GM12872 (cell line): ENCODE measurements at regions not wholly inside any gene's neighbourhood (a gene's known extent, or its start where the extent isn't known, plus 50 kb on each side); places are given as distances from the start of the nearest gene placed in this dataset.

ENCODE experiments used
- TF ChIP-seq, protein P1 (sequence below): IDR thresholded peaks from 3 replicates; pipeline ENCODE4 v1.5.1; 2011; ENCODE audit warnings: low read depth, mild to moderate bottlenecking, low read length, moderate library complexity; ENCODE audit not compliant: insufficient read depth

DNA sequence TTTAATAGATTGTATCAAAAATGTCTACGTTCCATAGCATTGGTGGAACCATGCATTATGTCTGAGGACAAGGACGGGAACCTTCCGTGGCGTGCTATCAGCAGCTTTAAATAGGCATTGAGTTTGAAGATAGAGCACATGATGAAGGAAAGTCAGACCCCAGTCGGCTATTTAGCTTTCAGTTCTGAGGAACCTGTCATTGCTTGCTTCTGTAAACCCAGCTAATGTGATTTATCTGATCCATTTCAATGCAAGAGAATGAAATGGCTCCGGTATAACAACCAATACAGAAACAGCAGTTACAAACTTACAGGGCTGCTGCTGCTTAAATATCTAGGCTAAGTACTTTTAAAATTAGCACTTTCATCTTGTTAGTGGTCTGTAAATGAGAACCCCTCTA, 503.3 kb downstream of the RNF144A start:
- TF ChIP-seq, protein P1, sequence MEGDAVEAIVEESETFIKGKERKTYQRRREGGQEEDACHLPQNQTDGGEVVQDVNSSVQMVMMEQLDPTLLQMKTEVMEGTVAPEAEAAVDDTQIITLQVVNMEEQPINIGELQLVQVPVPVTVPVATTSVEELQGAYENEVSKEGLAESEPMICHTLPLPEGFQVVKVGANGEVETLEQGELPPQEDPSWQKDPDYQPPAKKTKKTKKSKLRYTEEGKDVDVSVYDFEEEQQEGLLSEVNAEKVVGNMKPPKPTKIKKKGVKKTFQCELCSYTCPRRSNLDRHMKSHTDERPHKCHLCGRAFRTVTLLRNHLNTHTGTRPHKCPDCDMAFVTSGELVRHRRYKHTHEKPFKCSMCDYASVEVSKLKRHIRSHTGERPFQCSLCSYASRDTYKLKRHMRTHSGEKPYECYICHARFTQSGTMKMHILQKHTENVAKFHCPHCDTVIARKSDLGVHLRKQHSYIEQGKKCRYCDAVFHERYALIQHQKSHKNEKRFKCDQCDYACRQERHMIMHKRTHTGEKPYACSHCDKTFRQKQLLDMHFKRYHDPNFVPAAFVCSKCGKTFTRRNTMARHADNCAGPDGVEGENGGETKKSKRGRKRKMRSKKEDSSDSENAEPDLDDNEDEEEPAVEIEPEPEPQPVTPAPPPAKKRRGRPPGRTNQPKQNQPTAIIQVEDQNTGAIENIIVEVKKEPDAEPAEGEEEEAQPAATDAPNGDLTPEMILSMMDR = no peak

DNA sequence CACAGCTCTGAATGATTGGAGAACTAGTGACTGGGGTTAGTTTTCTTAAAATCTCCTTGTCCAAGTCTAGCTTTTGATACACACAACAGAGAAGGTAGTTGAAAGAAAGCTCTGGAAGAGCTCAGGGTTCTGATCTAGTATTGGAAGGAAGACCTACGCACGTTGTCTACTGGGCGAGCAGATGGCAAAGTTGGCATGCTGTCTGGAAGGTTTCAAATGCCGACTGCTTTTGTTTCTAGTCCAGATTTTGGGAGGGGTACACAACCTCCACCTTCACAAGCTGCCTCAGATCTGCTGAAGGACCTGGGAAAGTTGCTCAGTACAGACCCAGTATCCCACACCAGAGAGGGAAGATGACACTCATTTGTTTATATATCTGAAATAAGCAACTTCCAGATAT, 507.3 kb downstream of the RNF144A start:
- TF ChIP-seq, protein P1 = no peak

DNA sequence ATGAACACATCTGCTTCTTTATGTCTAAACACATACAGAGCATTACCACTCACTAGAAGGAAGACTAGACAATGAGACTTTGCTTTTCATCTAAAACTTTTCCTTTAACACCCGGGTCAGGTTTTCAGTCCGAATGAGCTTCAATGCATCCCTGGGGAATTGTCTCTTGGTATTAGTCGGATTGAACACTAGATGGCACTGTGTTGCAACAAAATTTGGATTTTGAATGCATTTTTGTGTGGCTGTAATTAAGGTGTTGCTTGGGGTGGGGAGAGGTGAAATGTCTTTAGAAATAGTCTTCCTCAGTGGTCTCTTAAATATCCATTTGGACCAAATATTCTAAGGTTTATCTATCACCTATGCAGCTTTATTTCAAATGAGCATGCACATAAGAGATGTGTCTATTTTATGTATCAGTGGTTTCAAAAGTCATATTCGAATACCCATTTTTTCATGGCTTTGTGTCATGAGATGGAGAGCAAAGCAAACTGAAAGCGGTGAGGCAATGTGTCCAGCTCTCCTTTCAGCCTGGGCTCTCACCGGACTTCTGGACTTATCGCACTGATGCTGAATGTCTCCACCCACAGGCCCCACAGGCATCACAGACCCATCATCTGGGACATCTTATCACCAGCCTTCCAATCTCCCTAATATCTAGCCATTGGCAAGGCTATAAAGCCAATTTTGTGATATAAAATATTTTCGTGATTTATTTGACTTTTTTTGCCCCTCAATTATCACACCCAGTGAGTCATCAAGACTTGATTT, 510.3 kb downstream of the RNF144A start:
- TF ChIP-seq, protein P1 = peak; percentile 61

DNA sequence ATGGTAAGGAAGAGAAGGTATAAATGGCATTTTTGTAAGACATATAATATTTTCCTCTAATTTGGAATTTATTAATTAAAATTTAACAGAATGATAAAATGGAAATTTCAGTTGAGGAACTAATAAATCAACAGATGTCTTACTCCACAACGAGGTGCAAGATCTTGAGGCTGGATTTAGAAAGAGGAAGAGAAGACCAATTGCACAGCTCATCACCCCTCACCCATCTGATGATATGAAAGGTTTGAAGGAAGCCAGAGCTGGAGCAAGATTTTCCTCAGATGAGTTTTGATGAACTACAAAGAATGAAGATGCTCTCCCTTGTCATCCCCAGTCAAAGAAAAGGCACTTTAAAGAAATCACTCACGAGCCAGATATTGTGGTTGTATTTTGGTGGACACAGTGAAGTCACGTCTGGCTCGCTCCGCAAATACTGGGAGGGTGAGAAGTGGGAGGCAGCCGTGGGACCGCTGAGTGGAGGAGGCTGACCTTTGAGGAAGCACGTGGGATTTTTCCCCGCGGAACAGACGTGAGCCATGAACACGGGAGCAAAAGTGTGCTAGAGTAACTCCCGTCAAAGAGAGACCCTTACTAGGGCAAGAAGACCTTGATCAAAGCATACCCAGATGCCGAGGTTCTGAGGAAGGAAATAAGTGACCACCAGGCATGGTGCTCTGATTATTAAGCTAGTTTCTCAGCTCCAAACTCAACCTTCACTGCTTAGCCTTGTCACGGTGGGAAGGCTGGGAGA, 511.4 kb downstream of the RNF144A start:
- TF ChIP-seq, protein P1 = no peak

DNA sequence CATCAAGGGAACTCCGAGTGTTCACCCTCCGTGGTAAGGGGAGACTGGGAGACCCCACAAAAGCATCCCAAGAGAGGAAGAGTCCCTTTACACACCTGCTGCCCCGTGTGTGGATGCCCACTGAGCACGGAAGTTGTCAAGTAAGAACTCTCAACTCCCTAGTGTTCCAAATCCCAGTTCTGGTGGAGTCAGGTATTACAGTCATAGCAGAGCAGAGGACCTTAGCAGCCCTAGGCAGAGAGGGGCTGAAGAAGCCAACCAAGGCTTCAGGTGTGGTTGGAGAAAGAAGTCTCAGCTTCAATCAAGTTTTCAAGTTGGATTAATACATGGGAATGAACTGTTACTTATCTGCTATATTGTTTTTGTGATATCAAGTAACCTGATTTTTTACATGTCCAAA, 512.5 kb downstream of the RNF144A start:
- TF ChIP-seq, protein P1 = no peak

DNA sequence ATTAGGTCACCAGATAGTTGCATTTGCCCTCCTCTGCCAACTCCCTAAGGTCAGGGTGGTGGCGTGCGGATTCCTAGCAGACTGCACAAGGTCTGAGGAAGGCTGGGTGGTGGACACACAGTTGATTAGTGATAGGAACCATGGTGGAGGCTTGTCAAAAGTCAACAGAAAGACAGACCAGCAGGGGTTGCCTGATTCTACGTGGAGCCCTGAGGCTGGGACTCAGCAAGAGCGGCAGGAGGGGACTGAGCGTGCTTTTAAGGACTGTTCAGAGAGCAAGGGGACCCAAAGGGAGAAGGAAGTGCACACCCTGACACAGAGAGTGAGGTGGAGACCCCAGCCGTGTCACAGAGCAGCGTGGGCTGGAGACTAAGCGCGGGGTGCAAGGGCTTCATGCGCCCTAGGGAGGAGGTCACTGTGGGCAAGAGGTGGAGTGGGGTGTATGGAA, 513.2 kb downstream of the RNF144A start:
- TF ChIP-seq, protein P1 = no peak

DNA sequence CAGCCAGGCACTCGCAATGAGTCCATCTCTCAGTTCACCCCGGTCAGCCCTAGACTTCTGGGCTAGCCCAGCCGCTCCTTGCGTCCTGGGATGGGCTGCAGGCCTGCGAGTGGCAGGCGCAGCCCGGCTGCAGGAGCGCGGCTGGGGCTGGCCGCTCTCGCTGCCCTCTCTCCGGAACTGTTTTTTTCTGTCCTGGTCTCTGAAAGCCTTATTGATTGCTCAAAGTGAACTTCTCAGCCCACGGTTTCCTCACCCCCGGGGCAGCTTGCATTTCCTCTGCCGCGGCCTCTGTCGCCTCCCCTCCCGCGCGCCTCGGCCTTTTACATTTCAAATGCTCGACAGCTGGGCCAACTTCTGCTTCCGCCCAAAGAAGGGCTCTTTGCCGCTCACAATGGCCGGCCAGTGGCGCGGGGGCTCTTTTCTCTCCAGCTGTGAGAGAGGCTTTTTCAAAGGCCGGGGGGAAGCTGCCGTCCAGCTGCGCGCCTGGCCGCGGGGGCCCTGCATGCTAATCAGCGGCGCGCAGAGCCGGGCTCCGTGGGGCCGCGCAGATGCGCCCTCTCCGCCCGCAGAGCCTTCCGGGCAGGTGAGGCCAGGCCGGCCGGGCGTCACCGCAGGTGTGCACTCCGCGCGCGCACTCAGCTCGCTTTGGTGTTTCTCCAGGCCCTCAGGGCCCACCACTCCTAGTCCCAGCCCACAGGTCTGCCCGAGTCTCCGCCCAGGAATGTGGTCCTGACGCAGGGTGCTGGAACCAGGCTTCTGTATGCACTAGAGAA, 513.8 kb downstream of the RNF144A start:
- TF ChIP-seq, protein P1 = no peak
